Stimulated activated naive CD8-positive, alpha-beta T cell treated with anti-CD3 and anti-CD28 coated beads, Interleukin-15, amount 100 ng/mL, for 72 hours (primary cell): ENCODE measurements at regions not wholly inside any gene's neighbourhood (a gene's known extent, or its start where the extent isn't known, plus 50 kb on each side); places are given as distances from the start of the nearest gene placed in this dataset.
"Not testable (repeated sequence)": the region's sequence is repeated elsewhere in the genome, so short reads cannot be mapped to it uniquely, and the experiment has no call there.

Source experiments
- ATAC-seq: fragments of 150-1000 bp; cut with Tn5 transposase; 2 replicates; pipeline ENCODE4 v1.10.0; 2021; ENCODE audit warnings: mild to moderate bottlenecking, moderate library complexity
- DNase-seq, 2 donors: peaks; one replicate each; pipeline ENCODE4 v3.0.0; 2021 to 2022
- H3K27ac Mint-ChIP-seq, 2 donors: one replicate each; pipeline ENCODE4 v1.8.0; 2022; ENCODE audit warnings: mild to moderate bottlenecking in 2 of 2, mixed read lengths in 2 of 2, moderate library complexity in 2 of 2
- H3K27me3 Mint-ChIP-seq: one replicate; pipeline ENCODE4 v1.8.0; 2022; ENCODE audit warnings: mixed read lengths
- H3K4me1 Mint-ChIP-seq: one replicate; pipeline ENCODE4 v1.8.0; 2022; ENCODE audit warnings: mild to moderate bottlenecking, mixed read lengths
- H3K4me3 Mint-ChIP-seq, 2 donors: one replicate each; pipeline ENCODE4 v1.8.0; 2022; ENCODE audit warnings: mild to moderate bottlenecking in 2 of 2, mixed read lengths in 2 of 2, moderate library complexity in 1 of 2
- H3K9me3 Mint-ChIP-seq, 2 donors: one replicate each; pipeline ENCODE4 v1.8.0; 2022; ENCODE audit warnings: mixed read lengths in 2 of 2

DNA sequence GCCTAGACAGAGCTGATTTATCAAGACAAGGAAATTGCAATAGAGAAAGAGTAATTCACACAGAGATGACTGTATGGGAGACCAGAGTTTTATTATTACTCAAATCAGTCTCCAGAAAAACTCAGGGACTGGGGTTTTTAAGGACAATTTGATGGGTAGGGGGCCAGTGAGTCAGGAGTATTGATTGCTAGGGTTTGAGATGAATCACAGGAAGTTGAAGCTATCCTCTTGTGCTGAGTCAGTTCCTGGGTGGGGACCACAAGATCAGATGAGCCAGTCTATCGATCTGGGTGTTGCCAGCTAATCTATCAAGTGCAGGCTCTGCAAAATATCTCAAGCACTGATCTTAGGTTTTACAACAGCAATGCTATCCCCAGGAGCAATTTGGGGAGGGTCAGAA lies 87.4 kb upstream of the TGIF2LY start:
- not testable (repeated sequence) for H3K27ac Mint-ChIP-seq, H3K9me3 Mint-ChIP-seq, H3K4me1 Mint-ChIP-seq, H3K27me3 Mint-ChIP-seq, H3K4me3 Mint-ChIP-seq
- DNase-seq (peak in 1 of 2 donors; percentile 10), ATAC-seq (peak; percentile 63)

DNA sequence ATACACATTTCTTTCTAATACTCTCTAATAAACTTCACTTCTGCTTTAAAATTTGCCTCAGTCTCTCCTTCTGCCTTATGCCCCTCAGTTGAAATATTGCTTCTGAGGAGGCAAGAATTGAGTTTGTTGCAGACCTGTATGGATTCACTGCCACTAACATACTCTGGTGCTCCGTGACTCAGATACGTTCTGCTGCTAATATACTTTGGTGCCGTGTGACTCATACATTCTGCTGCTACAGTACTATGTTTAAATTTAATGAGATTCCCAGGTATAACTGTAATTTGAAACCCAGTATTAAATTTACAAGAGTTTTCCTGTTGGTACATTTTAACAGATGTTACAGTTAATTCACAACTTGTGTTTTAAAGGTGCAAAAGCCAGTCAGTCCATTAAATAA lies 84.3 kb upstream of the TGIF2LY start:
- not testable (repeated sequence) for H3K27ac Mint-ChIP-seq, H3K9me3 Mint-ChIP-seq, H3K27me3 Mint-ChIP-seq, H3K4me3 Mint-ChIP-seq, ATAC-seq, H3K4me1 Mint-ChIP-seq, DNase-seq

DNA sequence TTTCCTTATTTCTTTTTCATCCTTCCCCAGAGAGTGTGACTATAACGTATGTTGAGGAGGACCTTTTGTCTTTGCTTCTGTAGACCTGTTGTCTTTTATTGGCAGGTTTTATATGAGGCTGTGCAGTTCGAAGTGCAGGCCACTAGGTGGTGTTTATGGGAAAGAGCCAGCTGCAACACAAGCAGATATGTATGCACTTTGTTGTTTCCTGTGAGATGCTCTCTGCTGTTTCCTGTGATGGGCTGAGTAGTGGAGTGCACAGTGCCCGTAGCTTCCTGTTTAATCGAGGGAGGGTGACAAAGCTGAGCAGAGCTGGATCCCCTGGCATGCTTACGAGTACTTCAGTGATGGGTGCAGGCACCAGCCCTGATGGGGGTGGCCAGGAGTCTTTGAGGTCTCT lies 51.8 kb upstream of the TGIF2LY start:
- DNase-seq, result peak; percentile 7 to 45
- not testable (repeated sequence) for H3K4me3 Mint-ChIP-seq, H3K27ac Mint-ChIP-seq, H3K27me3 Mint-ChIP-seq, H3K4me1 Mint-ChIP-seq, H3K9me3 Mint-ChIP-seq
- ATAC-seq, result peak; percentile 94
